CD4-positive, alpha-beta T cell (primary cell): ENCODE measurements at regions not wholly inside any gene's neighbourhood (a gene's known extent, or its start where the extent isn't known, plus 50 kb on each side); places are given as distances from the start of the nearest gene placed in this dataset.

Experiments
- ATAC-seq: fragments of 200-7000 bp; cut with Tn5 transposase; one replicate; pipeline ENCODE4 v1.10.0; 2022; ENCODE audit warnings: mild to moderate bottlenecking; ENCODE audit not compliant: poor library complexity
- CTCF ChIA-PET: fragments of 350-600 bp; sonication (Branson Sonifier 250); formaldehyde crosslinking; loops from one replicate; lab custom pipeline; 2021; ENCODE audit warnings: antibody characterized with exemption, inconsistent platforms; lab: Charles Lee
- POLR2A ChIA-PET: fragments of 350-600 bp; sonication (Branson Sonifier 250); formaldehyde crosslinking; loops from one replicate; lab custom pipeline; 2021; ENCODE audit warnings: antibody characterized with exemption, inconsistent platforms; lab: Charles Lee
- DNase-seq, 14 experiments: peaks; one replicate each; pipeline ENCODE4 v3.0.0-alpha.2; 2013 to 2020; ENCODE audit warnings: mixed read lengths in 2 of 14
- H3K27ac ChIP-seq, 2 donors: one replicate each; pipeline versions ENCODE4 v1.5.1 to v1.7.0; 2013; ENCODE audit warnings: low read length in 2 of 2, low read depth in 1 of 2, mild to moderate bottlenecking in 1 of 2
- H3K27me3 ChIP-seq, 2 experiments: 1 replicate in 1 of 2; 2 replicates in 1 of 2; pipeline versions ENCODE4 v1.6.1 to v1.7.0; 2013; ENCODE audit warnings: low read length in 2 of 2, control low read depth in 1 of 2, mild to moderate bottlenecking in 1 of 2, moderate library complexity in 1 of 2; ENCODE audit not compliant: insufficient read depth in 2 of 2, control insufficient read depth in 1 of 2
- H3K36me3 ChIP-seq: one replicate; pipeline ENCODE4 v1.6.1; 2013; ENCODE audit warnings: low read length, control low read depth; ENCODE audit not compliant: insufficient read depth
- H3K4me1 ChIP-seq: one replicate; pipeline ENCODE4 v1.6.1; 2013; ENCODE audit warnings: low read length, control low read depth; ENCODE audit not compliant: insufficient read depth
- H3K4me3 ChIP-seq: one replicate; pipeline ENCODE4 v1.5.1; 2013; ENCODE audit warnings: mild to moderate bottlenecking, low read length, moderate library complexity
- H3K9me3 ChIP-seq, 2 experiments: 1 replicate in 1 of 2; 2 replicates in 1 of 2; pipeline versions ENCODE4 v1.6.1 to v1.7.0; 2013; ENCODE audit warnings: low read length in 2 of 2, mild to moderate bottlenecking in 2 of 2, control low read depth in 1 of 2, moderate library complexity in 1 of 2; ENCODE audit not compliant: control insufficient read depth in 1 of 2, insufficient read depth in 1 of 2
- H3K27ac Mint-ChIP-seq: one replicate; pipeline ENCODE4 v1.8.0; 2020; ENCODE audit warnings: mixed read lengths
- H3K27me3 Mint-ChIP-seq: one replicate; pipeline ENCODE4 v1.8.0; 2021; ENCODE audit warnings: mixed read lengths
- H3K36me3 Mint-ChIP-seq: one replicate; pipeline ENCODE4 v1.8.0; 2021; ENCODE audit warnings: low read depth, mixed read lengths
- H3K4me1 Mint-ChIP-seq: one replicate; pipeline ENCODE4 v1.8.0; 2021; ENCODE audit warnings: low read depth, mixed read lengths
- H3K4me3 Mint-ChIP-seq: one replicate; pipeline ENCODE4 v1.8.0; 2020; ENCODE audit warnings: mild to moderate bottlenecking, mixed read lengths
- H3K9me3 Mint-ChIP-seq: one replicate; pipeline ENCODE4 v1.8.0; 2020; ENCODE audit warnings: mixed read lengths
- intact Hi-C, 2 experiments: fragments of 100-400 bp; cut with DNase I in 1 of 2; cut with micrococcal nuclease in 1 of 2; formaldehyde crosslinking; loops; one replicate each; pipeline versions ENCODE4 v1.15.1 to v1.9.0; 2023 to 2025; cut with DNase I, micrococcal nuclease
- TF ChIP-seq, protein P1 (sequence below): fragments of 200-600 bp; IDR thresholded peaks from one replicate; pipeline ENCODE4 v1.8.0; 2022; ENCODE audit warnings: antibody characterized with exemption, mild to moderate bottlenecking

DNA sequence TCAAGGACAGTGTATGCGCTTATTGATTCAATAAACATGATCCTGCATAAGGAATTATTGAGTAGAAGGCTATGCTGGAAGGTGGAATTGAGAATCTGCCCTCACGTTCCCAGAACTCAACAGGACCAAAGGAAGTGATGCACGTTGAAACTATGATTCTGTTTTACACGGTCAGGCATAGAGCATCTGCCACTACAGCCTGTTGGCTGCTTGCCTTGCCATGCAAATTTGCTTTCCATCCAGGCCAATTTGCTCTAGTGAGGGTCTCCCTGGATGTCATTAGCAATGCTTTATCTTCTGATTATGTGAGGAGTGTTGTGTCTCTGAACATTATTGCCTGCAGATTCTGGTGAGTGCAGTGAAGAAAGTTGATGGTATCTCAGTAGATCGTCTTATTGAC is 132.9 kb downstream of the ADRA2A start:
- Histone ChIP-seq H3K9me3 (no peaks in the 10 kb centered on the region), H3K4me1 (no peaks in the 10 kb centered on the region), H3K4me3 (no peak overlapping the region), H3K36me3 (no peaks in the 10 kb centered on the region), H3K27ac (no peak overlapping the region), H3K27me3 (peaks cover 0 to 4% of the 10 kb centered on the region in 2 experiments)
- ChIA-PET CTCF (no interaction called here), POLR2A (no interaction called here)
- intact Hi-C loops = loop anchor here (5.0 to 10.0 kb wide), 3 partner anchors 53 to 597 kb away; no protein-coding TSS in a partner anchor
- no peaks in the 10 kb centered on the region for H3K27me3 Mint-ChIP-seq
- no peak for ATAC-seq
- H3K9me3 Mint-ChIP-seq = no peaks in the 10 kb centered on the region
- DNase-seq = no peak
- H3K4me1 Mint-ChIP-seq = no peaks in the 10 kb centered on the region
- no peak overlapping the region for H3K4me3 Mint-ChIP-seq
- TF ChIP-seq, protein P1, sequence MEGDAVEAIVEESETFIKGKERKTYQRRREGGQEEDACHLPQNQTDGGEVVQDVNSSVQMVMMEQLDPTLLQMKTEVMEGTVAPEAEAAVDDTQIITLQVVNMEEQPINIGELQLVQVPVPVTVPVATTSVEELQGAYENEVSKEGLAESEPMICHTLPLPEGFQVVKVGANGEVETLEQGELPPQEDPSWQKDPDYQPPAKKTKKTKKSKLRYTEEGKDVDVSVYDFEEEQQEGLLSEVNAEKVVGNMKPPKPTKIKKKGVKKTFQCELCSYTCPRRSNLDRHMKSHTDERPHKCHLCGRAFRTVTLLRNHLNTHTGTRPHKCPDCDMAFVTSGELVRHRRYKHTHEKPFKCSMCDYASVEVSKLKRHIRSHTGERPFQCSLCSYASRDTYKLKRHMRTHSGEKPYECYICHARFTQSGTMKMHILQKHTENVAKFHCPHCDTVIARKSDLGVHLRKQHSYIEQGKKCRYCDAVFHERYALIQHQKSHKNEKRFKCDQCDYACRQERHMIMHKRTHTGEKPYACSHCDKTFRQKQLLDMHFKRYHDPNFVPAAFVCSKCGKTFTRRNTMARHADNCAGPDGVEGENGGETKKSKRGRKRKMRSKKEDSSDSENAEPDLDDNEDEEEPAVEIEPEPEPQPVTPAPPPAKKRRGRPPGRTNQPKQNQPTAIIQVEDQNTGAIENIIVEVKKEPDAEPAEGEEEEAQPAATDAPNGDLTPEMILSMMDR = no peak
- no peak overlapping the region for H3K27ac Mint-ChIP-seq
- no peaks in the 10 kb centered on the region for H3K36me3 Mint-ChIP-seq

- TF ChIP-seq, protein P1 = no peak
- CTCF ChIA-PET = no interaction called here
- no peaks in the 10 kb centered on the region for H3K9me3 Mint-ChIP-seq
- Histone ChIP-seq H3K4me1 (no peaks in the 10 kb centered on the region), H3K27me3 (peaks cover 0 to 4% of the 10 kb centered on the region in 2 experiments), H3K4me3 (no peak overlapping the region), H3K36me3 (no peaks in the 10 kb centered on the region), H3K9me3 (no peaks in the 10 kb centered on the region), H3K27ac (no peak overlapping the region)
- H3K27ac Mint-ChIP-seq = no peak overlapping the region
- H3K27me3 Mint-ChIP-seq = no peaks in the 10 kb centered on the region
- no peak for DNase-seq
- intact Hi-C loops = loop anchor here in 1 of 2 experiments (5.0 kb wide), 1 partner anchor 51 kb away; no protein-coding TSS in a partner anchor
- no peaks in the 10 kb centered on the region for H3K4me1 Mint-ChIP-seq
- POLR2A ChIA-PET = no interaction called here
- ATAC-seq = no peak
- no peak overlapping the region for H3K4me3 Mint-ChIP-seq
- no peaks in the 10 kb centered on the region for H3K36me3 Mint-ChIP-seq
These were observed 134.4 kb downstream of the ADRA2A start for GRCh38 chr10:111211241-111211640.

DNA sequence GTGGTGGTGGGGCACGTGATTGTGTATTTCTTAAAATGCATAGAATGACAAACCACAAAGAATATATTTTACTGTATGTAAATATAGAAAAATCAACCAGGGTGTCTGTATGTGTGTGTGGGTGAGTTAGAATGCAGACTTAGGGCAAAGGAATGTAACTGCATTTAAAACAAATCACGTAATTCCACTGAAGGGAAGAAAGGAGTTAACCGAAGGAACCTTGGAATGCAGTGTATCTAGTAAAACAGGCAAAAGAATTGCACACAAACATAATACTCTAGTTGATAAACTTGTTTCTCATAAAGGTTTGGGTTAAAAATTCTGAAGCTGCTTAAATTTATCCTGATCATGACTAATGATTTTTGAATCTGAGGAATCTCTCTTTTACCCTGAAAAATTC is 134.9 kb downstream of the ADRA2A start:
- intact Hi-C loops = loop anchor here in 1 of 2 experiments (5.0 kb wide), 1 partner anchor 51 kb away; no protein-coding TSS in a partner anchor
- no peaks in the 10 kb centered on the region for H3K9me3 Mint-ChIP-seq
- ChIA-PET POLR2A (no interaction called here), CTCF (no interaction called here)
- TF ChIP-seq, protein P1 = no peak
- no peaks in the 10 kb centered on the region for H3K36me3 ChIP-seq
- DNase-seq = no peak
- H3K36me3 Mint-ChIP-seq = no peaks in the 10 kb centered on the region
- no peak overlapping the region for H3K4me3 Mint-ChIP-seq
- no peak overlapping the region for H3K27ac Mint-ChIP-seq
- no peak for ATAC-seq
- H3K27ac ChIP-seq = no peak overlapping the region
- no peak overlapping the region for H3K4me3 ChIP-seq
- H3K9me3 ChIP-seq = no peaks in the 10 kb centered on the region
- H3K27me3 Mint-ChIP-seq = no peaks in the 10 kb centered on the region
- peaks cover 0 to 4% of the 10 kb centered on the region in 2 experiments for H3K27me3 ChIP-seq
- no peaks in the 10 kb centered on the region for H3K4me1 Mint-ChIP-seq
- H3K4me1 ChIP-seq = no peaks in the 10 kb centered on the region
